ENCODE measurements at regions not wholly inside any gene's neighbourhood (a gene's known extent, or its start where the extent isn't known, plus 50 kb on each side); places are given as distances from the start of the nearest gene placed in this dataset.

DNA sequence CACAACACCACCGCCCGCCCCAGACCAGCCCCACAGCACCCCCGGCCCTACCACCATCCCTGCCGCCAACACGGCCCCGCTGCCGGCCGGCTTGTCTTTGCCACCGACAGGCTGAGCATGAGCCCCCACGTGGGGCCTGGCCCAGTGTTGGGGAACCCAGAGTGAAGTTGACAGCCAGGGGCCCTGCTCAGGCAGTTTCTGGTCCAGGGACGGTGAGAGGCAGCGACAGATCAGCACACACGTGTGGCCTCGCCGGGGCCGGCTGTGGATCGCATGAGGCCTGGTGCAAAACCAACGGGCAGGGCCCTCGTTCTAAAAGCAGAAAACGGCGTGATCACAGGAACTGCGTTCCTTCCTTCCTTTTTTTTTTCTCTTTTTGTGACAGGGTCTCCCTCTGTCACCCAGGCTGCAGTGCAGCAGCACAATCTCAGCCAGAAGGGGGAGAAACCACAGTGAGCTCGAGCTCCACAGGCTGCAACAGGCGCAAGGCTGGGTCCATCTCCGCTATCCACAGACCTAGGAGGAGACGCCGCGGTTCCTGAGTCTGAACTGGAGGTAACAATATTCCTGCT is 50.5 kb upstream of the FBRSL1 start:
- Histone ChIP-seq H3K27me3 (ENCODE audit: control insufficient read depth, insufficient read depth, low read length) (peaks cover 23% of the 10 kb centered on the region), H3K36me3 (replicated peaks; ENCODE audit: control insufficient read depth, insufficient read depth, low read length) (no peaks in the 10 kb centered on the region), H3K4me3 (ENCODE audit: insufficient read depth, low read depth, low read length) (no peak overlapping the region)

GRCh38 chr12:132438726-132439125 is 51.2 kb upstream of the FBRSL1 start:
- peaks cover 23% of the 10 kb centered on the region for H3K27me3 ChIP-seq (ENCODE audit: control insufficient read depth, insufficient read depth, low read length)
- H3K36me3 ChIP-seq (replicated peaks; ENCODE audit: control insufficient read depth, insufficient read depth, low read length), result no peaks in the 10 kb centered on the region
- peak; percentile 65 for DNase-seq
- H3K4me3 ChIP-seq (ENCODE audit: insufficient read depth, low read depth, low read length), result no peak overlapping the region

More for the DNA sequence above, 50.5 kb upstream of the FBRSL1 start:
- DNase-seq, result peak; percentile 63

- H3K4me3 ChIP-seq (ENCODE audit: insufficient read depth, low read depth, low read length), result no peak overlapping the region
Observed at GRCh38 chr12:132437943-132438700, 51.8 kb upstream of the FBRSL1 start.

DNA sequence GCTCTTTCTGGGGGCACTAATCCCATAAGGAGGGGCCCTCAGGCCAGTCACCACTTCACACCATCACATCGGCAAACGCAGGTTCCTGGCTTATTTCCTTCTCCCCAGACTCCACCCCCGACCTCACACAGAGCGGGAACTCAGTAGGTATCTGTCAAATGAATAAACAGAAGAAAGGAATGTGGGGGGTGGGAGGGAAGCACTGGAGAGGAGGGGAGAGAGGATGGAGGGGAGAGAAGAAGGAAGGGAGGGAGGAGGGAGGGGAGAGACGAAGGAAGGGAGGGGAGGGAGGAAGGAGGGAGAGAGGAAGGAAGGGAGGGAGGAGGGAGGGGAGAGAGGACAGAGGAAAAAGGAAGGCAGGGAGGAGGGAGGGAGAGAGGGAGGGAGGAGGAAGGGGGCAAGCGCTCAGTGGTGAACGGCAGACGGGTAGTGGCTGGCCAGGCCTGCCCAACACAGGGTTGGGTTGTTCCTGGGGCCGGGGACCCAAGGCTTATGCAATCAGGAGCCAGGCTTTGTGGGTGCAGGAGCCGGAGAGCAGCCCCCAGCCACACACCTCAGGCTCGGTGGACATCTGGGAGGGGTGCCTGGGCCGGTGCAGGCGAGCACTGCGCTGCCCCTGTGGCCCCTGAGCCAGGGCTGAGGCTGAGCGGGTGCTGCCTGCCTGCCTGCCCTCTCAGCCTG is 52.6 kb upstream of the FBRSL1 start:
- DNase-seq, result peak; percentile 91
- Histone ChIP-seq H3K36me3 (replicated peaks; ENCODE audit: control insufficient read depth, insufficient read depth, low read length) (no peaks in the 10 kb centered on the region), H3K4me3 (ENCODE audit: insufficient read depth, low read depth, low read length) (peak overlapping the region; percentile 22; the same call in 1 of the 2 replicates), H3K27me3 (ENCODE audit: control insufficient read depth, insufficient read depth, low read length) (peaks cover 23% of the 10 kb centered on the region)

More at GRCh38 chr12:132437943-132438700, 51.8 kb upstream of the FBRSL1 start:
- H3K27me3 ChIP-seq (ENCODE audit: control insufficient read depth, insufficient read depth, low read length), result peaks cover 23% of the 10 kb centered on the region
- peak; percentile 65 for DNase-seq
- no peaks in the 10 kb centered on the region for H3K36me3 ChIP-seq (replicated peaks; ENCODE audit: control insufficient read depth, insufficient read depth, low read length)

DNA sequence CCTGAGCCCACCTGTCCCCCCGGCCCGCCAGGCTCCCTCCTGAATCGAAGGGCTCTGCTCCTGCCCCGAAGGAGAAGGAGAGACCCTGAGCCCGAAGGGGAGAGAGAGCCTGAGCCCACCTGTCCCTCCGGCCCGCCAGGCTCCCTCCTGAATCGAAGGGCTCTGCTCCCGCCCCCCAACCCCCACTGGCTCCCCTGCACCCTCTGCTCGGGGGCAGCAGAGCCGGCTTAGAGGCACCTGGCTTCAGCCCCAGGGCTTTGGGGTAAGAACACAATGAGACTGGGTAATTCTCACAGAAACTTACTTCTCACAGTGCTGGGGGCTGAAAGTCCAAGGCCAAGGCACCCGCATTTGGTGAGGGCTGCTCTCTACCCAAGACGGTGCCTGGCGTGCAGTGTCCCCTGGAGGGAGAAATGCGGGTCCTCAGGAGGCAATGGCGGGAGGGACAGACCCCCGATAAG is 53.1 kb upstream of the FBRSL1 start:
- Histone ChIP-seq H3K27me3 (ENCODE audit: control insufficient read depth, insufficient read depth, low read length) (peaks cover 23% of the 10 kb centered on the region), H3K4me3 (ENCODE audit: insufficient read depth, low read depth, low read length) (peak overlapping the region; percentile 22; the same call in 1 of the 2 replicates), H3K36me3 (replicated peaks; ENCODE audit: control insufficient read depth, insufficient read depth, low read length) (no peaks in the 10 kb centered on the region)
- DNase-seq, result no peak

- H3K27me3 ChIP-seq (ENCODE audit: control insufficient read depth, insufficient read depth, low read length), result peaks cover 24% of the 10 kb centered on the region
- no peak overlapping the region for H3K4me3 ChIP-seq (ENCODE audit: insufficient read depth, low read depth, low read length)
- DNase-seq, result no peak
- H3K36me3 ChIP-seq (replicated peaks; ENCODE audit: control insufficient read depth, insufficient read depth, low read length), result no peaks in the 10 kb centered on the region
Observed at GRCh38 chr12:132435486-132436187, 54.3 kb upstream of the FBRSL1 start.

DNA sequence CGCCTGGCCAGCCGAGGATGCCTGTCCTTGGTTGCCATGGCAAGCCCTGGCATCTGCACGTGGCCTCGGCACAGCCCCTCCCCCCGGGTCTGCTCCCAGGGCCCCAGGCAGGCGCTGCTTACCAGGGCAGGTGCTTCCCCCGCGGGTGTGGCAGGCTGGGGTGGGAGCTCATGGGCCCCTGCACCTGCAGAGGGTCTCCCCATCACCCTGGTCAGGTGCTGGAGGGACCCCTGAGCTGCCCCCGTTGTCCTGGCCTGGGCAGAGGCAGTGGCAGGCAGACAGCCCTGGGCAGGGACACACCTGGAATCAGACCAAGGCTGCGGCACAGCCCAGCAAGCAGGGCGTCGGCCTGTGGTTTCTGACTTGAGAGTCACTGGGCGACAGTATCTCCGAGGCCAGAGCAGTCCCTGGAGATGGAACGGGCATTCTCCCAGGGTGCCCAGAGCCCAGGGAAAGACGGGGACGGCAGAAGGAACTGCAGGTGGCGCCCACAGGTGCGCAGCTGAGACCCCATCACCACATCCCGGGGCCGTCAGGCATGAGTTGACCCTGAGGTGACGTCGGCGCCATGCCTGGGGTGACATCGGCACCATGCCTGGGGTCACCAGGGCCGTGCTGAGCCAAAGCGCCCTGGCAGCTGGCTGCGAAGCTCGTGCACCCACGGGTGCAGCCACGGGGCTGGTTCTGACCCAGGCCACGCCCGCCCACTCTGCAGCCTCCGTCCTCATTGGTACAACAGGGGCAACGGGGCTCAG is 56.1 kb upstream of the FBRSL1 start:
- Histone ChIP-seq H3K27me3 (ENCODE audit: control insufficient read depth, insufficient read depth, low read length) (peaks cover 33% of the 10 kb centered on the region), H3K36me3 (replicated peaks; ENCODE audit: control insufficient read depth, insufficient read depth, low read length) (no peaks in the 10 kb centered on the region), H3K4me3 (ENCODE audit: insufficient read depth, low read depth, low read length) (no peak overlapping the region)
- peak; percentile 78 for DNase-seq

DNA sequence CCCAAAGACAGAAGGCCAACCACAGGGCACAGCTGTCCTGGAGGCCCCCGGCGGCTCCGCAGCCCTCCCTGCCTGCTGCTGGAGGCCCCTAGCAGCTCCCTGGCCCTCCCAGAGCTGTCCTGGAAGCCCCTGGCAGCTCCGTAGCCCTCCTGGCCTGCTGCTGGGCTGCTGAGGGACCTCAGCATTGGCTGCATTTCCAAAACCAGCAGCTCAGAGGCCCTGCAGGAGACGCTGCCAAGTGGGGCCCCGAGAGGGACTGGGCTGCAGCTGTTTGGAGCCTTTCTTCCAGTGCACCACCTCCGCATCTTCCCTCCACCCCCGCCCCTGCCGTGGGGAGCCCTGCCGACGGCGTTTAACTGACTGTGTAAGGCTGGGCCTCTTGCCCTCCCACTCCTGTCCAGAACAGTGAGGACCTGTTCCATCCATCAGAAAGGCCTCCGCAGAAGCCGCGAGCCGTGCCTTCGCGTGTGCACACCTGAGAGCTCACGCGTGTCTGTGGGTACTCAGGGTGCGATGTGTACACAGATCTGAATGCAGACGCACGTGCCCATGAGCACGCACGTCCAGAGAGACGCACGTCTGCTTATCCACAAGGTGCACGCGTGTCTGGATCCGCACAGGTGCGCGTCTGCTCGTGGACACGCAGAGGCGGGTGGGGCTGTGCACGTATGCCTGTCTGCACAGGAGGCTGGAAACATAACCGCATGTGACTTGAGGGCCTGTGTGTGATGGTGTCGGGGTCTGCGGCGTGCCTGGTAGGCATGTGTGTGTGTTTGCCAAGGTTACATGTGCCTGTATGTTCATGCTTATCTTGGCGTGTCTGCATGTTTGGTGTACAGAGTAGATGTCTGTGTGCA is 57.0 kb upstream of the FBRSL1 start:
- H3K36me3 ChIP-seq (replicated peaks; ENCODE audit: control insufficient read depth, insufficient read depth, low read length), result no peaks in the 10 kb centered on the region
- DNase-seq, result peak; percentile 84
- peaks cover 40% of the 10 kb centered on the region for H3K27me3 ChIP-seq (ENCODE audit: control insufficient read depth, insufficient read depth, low read length)
- H3K4me3 ChIP-seq (ENCODE audit: insufficient read depth, low read depth, low read length), result no peak overlapping the region

DNA sequence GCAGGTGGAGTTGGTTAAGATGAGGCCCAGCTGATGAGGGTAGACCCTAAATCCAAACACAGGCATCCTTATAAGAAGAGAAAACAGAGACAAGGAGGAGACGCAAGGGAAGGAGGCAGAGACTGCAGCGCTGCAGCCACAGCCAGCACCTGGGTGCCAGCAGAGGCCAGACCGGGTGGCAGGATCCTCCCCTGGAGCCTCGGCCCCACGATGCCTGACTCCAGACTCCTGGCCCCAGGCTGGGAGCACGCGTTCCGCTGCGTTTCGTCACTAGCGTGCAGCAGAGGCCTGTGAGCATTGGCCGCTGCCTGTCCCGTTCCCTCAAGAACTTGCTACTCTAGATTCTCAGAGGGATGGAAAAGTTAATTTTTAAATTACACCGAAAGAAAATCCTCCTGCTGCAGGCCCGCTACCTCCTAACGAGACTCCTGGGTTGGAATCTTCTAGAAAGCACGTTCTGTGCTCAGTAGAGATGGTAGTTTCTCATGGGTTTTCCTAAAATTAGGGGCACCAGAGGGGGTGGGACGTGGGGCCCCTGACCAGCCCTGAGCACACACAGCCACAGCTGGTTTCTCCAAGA is 57.7 kb upstream of the FBRSL1 start:
- no peak overlapping the region for H3K4me3 ChIP-seq (ENCODE audit: insufficient read depth, low read depth, low read length)
- peaks cover 43% of the 10 kb centered on the region for H3K27me3 ChIP-seq (ENCODE audit: control insufficient read depth, insufficient read depth, low read length)
- no peak for DNase-seq
- no peaks in the 10 kb centered on the region for H3K36me3 ChIP-seq (replicated peaks; ENCODE audit: control insufficient read depth, insufficient read depth, low read length)

- peaks cover 40% of the 10 kb centered on the region for H3K27me3 ChIP-seq (ENCODE audit: control insufficient read depth, insufficient read depth, low read length)
- no peaks in the 10 kb centered on the region for H3K36me3 ChIP-seq (replicated peaks; ENCODE audit: control insufficient read depth, insufficient read depth, low read length)
- DNase-seq, result peak; percentile 82
- H3K4me3 ChIP-seq (ENCODE audit: insufficient read depth, low read depth, low read length), result no peak overlapping the region
Observed at GRCh38 chr12:132430838-132431774, 58.8 kb upstream of the FBRSL1 start.

- Histone ChIP-seq H3K36me3 (replicated peaks; ENCODE audit: control insufficient read depth, insufficient read depth, low read length) (no peaks in the 10 kb centered on the region), H3K27me3 (ENCODE audit: control insufficient read depth, insufficient read depth, low read length) (peaks cover 40% of the 10 kb centered on the region), H3K4me3 (ENCODE audit: insufficient read depth, low read depth, low read length) (no peak overlapping the region)
- peak; percentile 89 for DNase-seq
Observed at GRCh38 chr12:132429946-132430643, 59.9 kb upstream of the FBRSL1 start.

DNA sequence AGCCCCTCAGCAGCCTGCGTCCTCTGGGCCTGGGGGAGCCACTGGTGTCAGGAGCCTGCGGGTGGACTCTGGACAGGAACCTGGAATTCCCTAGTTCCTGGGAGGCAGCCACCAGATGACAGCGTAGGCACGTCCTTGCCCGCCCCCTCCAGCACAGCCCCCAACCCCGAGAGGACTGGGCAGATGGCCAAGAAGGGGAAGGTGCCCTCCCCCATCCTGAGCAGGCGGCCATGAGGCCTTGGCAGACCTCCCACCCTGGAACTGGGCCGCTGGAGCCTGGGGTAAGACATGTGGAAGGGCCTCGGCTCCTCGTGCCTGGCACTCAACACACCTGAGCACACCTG is 60.4 kb upstream of the FBRSL1 start:
- peak; percentile 70 for DNase-seq
- H3K36me3 ChIP-seq (replicated peaks; ENCODE audit: control insufficient read depth, insufficient read depth, low read length), result no peaks in the 10 kb centered on the region
- peaks cover 40% of the 10 kb centered on the region for H3K27me3 ChIP-seq (ENCODE audit: control insufficient read depth, insufficient read depth, low read length)
- no peak overlapping the region for H3K4me3 ChIP-seq (ENCODE audit: insufficient read depth, low read depth, low read length)

Data from H7 (cell line).